WTC11 (cell line): ENCODE measurements at regions not wholly inside any gene's neighbourhood (a gene's known extent, or its start where the extent isn't known, plus 50 kb on each side); places are given as distances from the start of the nearest gene placed in this dataset.

Experiments used
- ATAC-seq: fragments of 200-7000 bp; cut with Tn5 transposase; 2 replicates; pipeline ENCODE4 v1.10.0; 2021; ENCODE audit warnings: mild to moderate bottlenecking, moderate library complexity
- CTCF ChIA-PET: fragments of 300-600 bp; sonication (Branson Sonifier 250); formaldehyde crosslinking; loops from one replicate; lab custom pipeline; 2021; ENCODE audit warnings: antibody characterized with exemption; lab: Charles Lee
- POLR2A ChIA-PET: fragments of 350-600 bp; sonication (Branson Sonifier 250); formaldehyde crosslinking; loops from one replicate; lab custom pipeline; 2021; ENCODE audit warnings: antibody characterized with exemption; lab: Charles Lee
- DNase-seq: peaks from one replicate; pipeline ENCODE4 v3.0.0; 2021; ENCODE audit warnings: low spot score
- H3K27ac Mint-ChIP-seq: 2 replicates; pipeline ENCODE4 v1.8.0; 2021; ENCODE audit warnings: mixed read lengths
- H3K27me3 Mint-ChIP-seq: 2 replicates; pipeline ENCODE4 v1.8.0; 2021; ENCODE audit warnings: low read depth, mild to moderate bottlenecking, moderate library complexity, mixed read lengths
- H3K36me3 Mint-ChIP-seq: 2 replicates; pipeline ENCODE4 v1.8.0; 2021; ENCODE audit warnings: mixed read lengths
- H3K4me1 Mint-ChIP-seq: 2 replicates; pipeline ENCODE4 v1.8.0; 2022; ENCODE audit warnings: mixed read lengths
- H3K4me3 Mint-ChIP-seq: 2 replicates; pipeline ENCODE4 v1.8.0; 2021; ENCODE audit warnings: mild to moderate bottlenecking, moderate library complexity, mixed read lengths
- H3K9me3 Mint-ChIP-seq: 2 replicates; pipeline ENCODE4 v1.8.0; 2021; ENCODE audit warnings: mixed read lengths
- AR ChIP-seq: fragments of 250-450 bp; sonication (Bioruptor Pico); IDR thresholded peaks from 2 replicates; pipeline ENCODE4 v1.9.0; 2021; ENCODE audit warnings: mild to moderate bottlenecking
- ATF1 ChIP-seq: sonication (generic); formaldehyde crosslinking; IDR thresholded peaks from 2 replicates; pipeline ENCODE4 v1.8.1; 2023; ENCODE audit warnings: mild to moderate bottlenecking, moderate library complexity, missing genetic modification reagents
- ATF3 ChIP-seq: sonication (generic); formaldehyde crosslinking; conservative IDR thresholded peaks from 2 replicates; pipeline ENCODE4 v1.8.1; 2022; ENCODE audit warnings: mild to moderate bottlenecking, missing genetic modification reagents
- CDX4 ChIP-seq: fragments of 250-450 bp; sonication (Bioruptor Pico); IDR thresholded peaks from 2 replicates; pipeline ENCODE4 v1.9.0; 2021; ENCODE audit warnings: moderate library complexity, mild to moderate bottlenecking, inconsistent platforms, borderline replicate concordance
- ELF4 ChIP-seq: sonication (generic); formaldehyde crosslinking; IDR thresholded peaks from 2 replicates; pipeline ENCODE4 v1.8.1; 2022; ENCODE audit warnings: low read depth, mild to moderate bottlenecking, moderate library complexity, missing genetic modification reagents
- FOXJ3 ChIP-seq: sonication (generic); formaldehyde crosslinking; IDR thresholded peaks from 2 replicates; pipeline ENCODE4 v1.9.0; 2021; ENCODE audit warnings: missing genetic modification reagents, mild to moderate bottlenecking, borderline replicate concordance
- FOXP1 ChIP-seq: sonication (generic); formaldehyde crosslinking; IDR thresholded peaks from 2 replicates; pipeline ENCODE4 v1.8.0; 2022; ENCODE audit warnings: missing genetic modification reagents, mild to moderate bottlenecking, moderate library complexity, borderline replicate concordance
- GABPB1 ChIP-seq: sonication (generic); formaldehyde crosslinking; IDR thresholded peaks from 2 replicates; pipeline ENCODE4 v1.8.1; 2023; ENCODE audit warnings: mild to moderate bottlenecking, missing genetic modification reagents
- GTF2I ChIP-seq: fragments of 250-450 bp; sonication (Bioruptor Pico); conservative IDR thresholded peaks from 2 replicates; pipeline ENCODE4 v1.4.0; 2021; ENCODE audit warnings: mild to moderate bottlenecking
- IRF2 ChIP-seq: sonication (generic); formaldehyde crosslinking; IDR thresholded peaks from 2 replicates; pipeline ENCODE4 v1.8.0; 2022; ENCODE audit warnings: low read depth, missing genetic modification reagents, borderline replicate concordance
- KAT7 ChIP-seq: sonication (generic); formaldehyde crosslinking; IDR thresholded peaks from 2 replicates; pipeline ENCODE4 v1.8.1; 2023; ENCODE audit warnings: missing genetic modification reagents, mild to moderate bottlenecking, borderline replicate concordance
- PRRX2 ChIP-seq: fragments of 250-450 bp; sonication (Bioruptor Pico); IDR thresholded peaks from 2 replicates; pipeline ENCODE4 v1.8.0; 2021; ENCODE audit warnings: mild to moderate bottlenecking
- RORB ChIP-seq: fragments of 250-450 bp; sonication (Bioruptor Pico); IDR thresholded peaks from 2 replicates; pipeline ENCODE4 v1.9.0; 2021; ENCODE audit warnings: mild to moderate bottlenecking
- SMAD3 ChIP-seq: sonication (generic); formaldehyde crosslinking; IDR thresholded peaks from 2 replicates; pipeline ENCODE4 v1.8.0; 2022; ENCODE audit warnings: missing genetic modification reagents, mild to moderate bottlenecking, borderline replicate concordance
- TEAD4 ChIP-seq: sonication (generic); formaldehyde crosslinking; IDR thresholded peaks from 2 replicates; pipeline ENCODE4 v1.8.0; 2022; ENCODE audit warnings: mild to moderate bottlenecking, missing genetic modification reagents
- TP53 ChIP-seq: sonication (generic); formaldehyde crosslinking; IDR thresholded peaks from 2 replicates; pipeline ENCODE4 v1.8.1; 2023; ENCODE audit warnings: mild to moderate bottlenecking, missing genetic modification reagents
- ZBTB43 ChIP-seq: sonication (generic); formaldehyde crosslinking; IDR thresholded peaks from 2 replicates; pipeline ENCODE4 v1.8.1; 2023; ENCODE audit warnings: mild to moderate bottlenecking, missing genetic modification reagents
- ZNF423 ChIP-seq: fragments of 250-450 bp; sonication (Bioruptor Pico); IDR thresholded peaks from 2 replicates; pipeline ENCODE4 v2.1.2; 2022; ENCODE audit warnings: mild to moderate bottlenecking, moderate library complexity
- ZNF425 ChIP-seq: fragments of 250-450 bp; sonication (Bioruptor Pico); conservative IDR thresholded peaks from 2 replicates; pipeline ENCODE4 v1.9.0; 2021; ENCODE audit warnings: mild to moderate bottlenecking
- ZNF532 ChIP-seq: fragments of 250-450 bp; sonication (Bioruptor Pico); IDR thresholded peaks from 2 replicates; pipeline ENCODE4 v1.9.0; 2021; ENCODE audit warnings: mild to moderate bottlenecking, borderline replicate concordance
- ZSCAN18 ChIP-seq: fragments of 250-450 bp; sonication (Bioruptor Pico); IDR thresholded peaks from 2 replicates; pipeline ENCODE4 v2.1.2; 2022; ENCODE audit warnings: mild to moderate bottlenecking, moderate library complexity

- TF ChIP-seq ZBTB43: no peak
- TF ChIP-seq ATF3 (CRISPR knock-in tag): no peak
- TF ChIP-seq TEAD4 (CRISPR knock-in tag): no peak
Observed at GRCh38 chr5:2514484-2514883, 237.0 kb downstream of the IRX2 start (continued).

GRCh38 chr5:2511706-2512105 is 239.8 kb downstream of the IRX2 start:
- Mint-ChIP-seq H3K9me3 (no peaks in the 10 kb centered on the region), H3K27me3 (no peaks in the 10 kb centered on the region; the same call in 1 of the 2 replicates), H3K4me1 (peaks cover 8% of the 10 kb centered on the region), H3K27ac (no peak overlapping the region), H3K36me3 (no peaks in the 10 kb centered on the region), H3K4me3 (no peak overlapping the region)
- POLR2A ChIA-PET: no interaction called here
- CTCF ChIA-PET: no interaction called here
- no peak for DNase-seq
- no peak for TF ChIP-seq FOXP1 (CRISPR knock-in tag)
- no peak for TF ChIP-seq ATF1 (CRISPR knock-in tag)
- no peak for TF ChIP-seq ZNF423 (CRISPR knock-in tag)
- no peak for TF ChIP-seq GABPB1
- no peak for TF ChIP-seq SMAD3 (CRISPR knock-in tag)
- no peak for TF ChIP-seq PRRX2 (CRISPR knock-in tag)
- TF ChIP-seq CDX4: no peak
- TF ChIP-seq RORB (CRISPR knock-in tag): no peak
- ATAC-seq: no peak

- H3K4me3 Mint-ChIP-seq: no peak overlapping the region
- no peaks in the 10 kb centered on the region for H3K36me3 Mint-ChIP-seq
- ChIA-PET POLR2A (no interaction called here), CTCF (no interaction called here)
- H3K27me3 Mint-ChIP-seq: no peaks in the 10 kb centered on the region; the same call in 1 of the 2 replicates
- no peak overlapping the region for H3K27ac Mint-ChIP-seq
- no peak for ATAC-seq
- no peak for DNase-seq
- H3K9me3 Mint-ChIP-seq: no peaks in the 10 kb centered on the region
- H3K4me1 Mint-ChIP-seq: peaks cover 8% of the 10 kb centered on the region
- TF ChIP-seq GTF2I (CRISPR knock-in tag): no peak
- TF ChIP-seq ZNF425: no peak
- TF ChIP-seq ZNF532 (CRISPR knock-in tag): no peak
- no peak for TF ChIP-seq KAT7
- TF ChIP-seq FOXJ3 (CRISPR knock-in tag): no peak
- no peak for TF ChIP-seq TP53 (CRISPR knock-in tag)
- TF ChIP-seq IRF2: no peak
- no peak for TF ChIP-seq ELF4
- TF ChIP-seq AR: no peak
- TF ChIP-seq ZSCAN18 (CRISPR knock-in tag): no peak
Observed at GRCh38 chr5:2511126-2511525, 240.4 kb downstream of the IRX2 start.
